SK-N-SH (cell line): ENCODE measurements at regions not wholly inside any gene's neighbourhood (a gene's known extent, or its start where the extent isn't known, plus 50 kb on each side); places are given as distances from the start of the nearest gene placed in this dataset.

Source experiments
- CHD2 ChIP-seq: fragments of 150-350 bp; IDR thresholded peaks from 2 replicates; pipeline ENCODE4 v1.6.1; 2018; ENCODE audit warnings: low read length; ENCODE audit not compliant: partially characterized antibody
- CTCF ChIP-seq: fragments of 200-600 bp; sonication (generic); IDR thresholded peaks from 2 replicates; pipeline ENCODE4 v1.6.1; 2017; ENCODE audit warnings: antibody characterized with exemption, mild to moderate bottlenecking, moderate library complexity
- EP300 ChIP-seq, 2 experiments: IDR thresholded peaks; 2 replicates each; pipeline versions ENCODE4 v1.4.0 to v1.6.1; 2012; ENCODE audit warnings: borderline replicate concordance in 1 of 2, low read depth in 1 of 2, low read length in 1 of 2
- EZH2phosphoT487 ChIP-seq: fragments of 200-600 bp; sonication (generic); IDR thresholded peaks from 2 replicates; pipeline ENCODE4 v1.6.1; 2017; ENCODE audit warnings: low read depth, mixed run types, mild to moderate bottlenecking, antibody characterized with exemption, moderate library complexity, borderline replicate concordance
- JUND ChIP-seq: IDR thresholded peaks from 2 replicates; pipeline ENCODE4 v1.4.0; 2012
- POLR2AphosphoS5 ChIP-seq: IDR thresholded peaks from 2 replicates; pipeline ENCODE4 v1.6.1; 2012; ENCODE audit warnings: low read depth, low read length
- RAD21 ChIP-seq: IDR thresholded peaks from 2 replicates; pipeline ENCODE4 v1.6.1; 2012; ENCODE audit warnings: mild to moderate bottlenecking, low read length
- RXRA ChIP-seq: IDR thresholded peaks from 2 replicates; pipeline ENCODE4 v1.4.0; 2012; ENCODE audit warnings: low read depth, mild to moderate bottlenecking, borderline replicate concordance
- SMC3 ChIP-seq: IDR thresholded peaks from 2 replicates; pipeline ENCODE4 v1.6.1; 2012; ENCODE audit warnings: low read depth, low read length, improper control_type of control experiment
- TAF1 ChIP-seq: IDR thresholded peaks from 2 replicates; pipeline ENCODE4 v1.6.1; 2012; ENCODE audit warnings: low read depth, mild to moderate bottlenecking, low read length, moderate library complexity, borderline replicate concordance
- YY1 ChIP-seq: IDR thresholded peaks from 2 replicates; pipeline ENCODE4 v1.4.0; 2012; ENCODE audit warnings: low read depth, mild to moderate bottlenecking

- TF ChIP-seq JUND (no peak), RAD21 (no peak), CTCF (no peak), YY1 (no peak), POLR2AphosphoS5 (no peak), EZH2phosphoT487 (no peak), SMC3 (no peak), RXRA (no peak), CHD2 (no peak), EP300 (IDR thresholded peaks at IDR 0.05; ENCODE audit: borderline replicate concordance in 1 of 2, low read depth in 1 of 2, low read length in 1 of 2) (no peak), TAF1 (no peak)
Observed at GRCh38 chr1:171420810-171421209, 64.5 kb upstream of the PRRC2C start.
